Fibroblast of lung (primary cell): ENCODE measurements at regions not wholly inside any gene's neighbourhood (a gene's known extent, or its start where the extent isn't known, plus 50 kb on each side); places are given as distances from the start of the nearest gene placed in this dataset.

Experiments used
- DNase-seq, 2 donors: peaks; one replicate each; pipeline versions ENCODE4 v3.0.0 to v3.0.0-alpha.2; 2010; ENCODE audit warnings: low read depth in 2 of 2
- H2AFZ ChIP-seq: 2 replicates; pipeline ENCODE4 v1.5.1; 2012; ENCODE audit warnings: low read length, control low read depth, inconsistent platforms
- H3K27ac ChIP-seq: 2 replicates; pipeline ENCODE4 v1.5.1; 2011; ENCODE audit warnings: low read length, control low read depth; ENCODE audit not compliant: insufficient read depth
- H3K27me3 ChIP-seq: 2 replicates; pipeline ENCODE4 v1.5.1; 2011; ENCODE audit warnings: mild to moderate bottlenecking, low read length; ENCODE audit not compliant: control insufficient read depth, insufficient read depth
- H3K36me3 ChIP-seq: 2 replicates; pipeline ENCODE4 v1.5.1; 2011; ENCODE audit warnings: low read length; ENCODE audit not compliant: control insufficient read depth, insufficient read depth
- H3K4me1 ChIP-seq: 2 replicates; pipeline ENCODE4 v1.5.1; 2011; ENCODE audit warnings: low read length; ENCODE audit not compliant: control insufficient read depth, insufficient read depth; ENCODE audit errors: extremely low read depth
- H3K4me2 ChIP-seq: 2 replicates; pipeline ENCODE4 v1.5.1; 2011; ENCODE audit warnings: low read length, control low read depth; ENCODE audit not compliant: insufficient read depth; ENCODE audit errors: extremely low read depth
- H3K4me3 ChIP-seq, 4 experiments: fragments of 200-600 bp in 1 of 4; sonication (generic) in 1 of 4; replicated peaks in 1 of 4; 2 replicates each; pipeline ENCODE4 v1.5.1; 2011 to 2016; ENCODE audit warnings: low read length in 4 of 4, low read depth in 3 of 4, mild to moderate bottlenecking in 3 of 4, control low read depth in 2 of 4, inconsistent platforms in 1 of 4, mixed read lengths in 1 of 4; ENCODE audit not compliant: insufficient read depth in 1 of 4; ENCODE audit errors: control extremely low read depth in 1 of 4
- H3K79me2 ChIP-seq: 2 replicates; pipeline ENCODE4 v1.5.1; 2012; ENCODE audit warnings: mild to moderate bottlenecking, low read length, inconsistent platforms; ENCODE audit not compliant: control insufficient read depth, insufficient read depth
- H3K9ac ChIP-seq: 2 replicates; pipeline ENCODE4 v1.5.1; 2011; ENCODE audit warnings: mild to moderate bottlenecking, low read length, control low read depth; ENCODE audit not compliant: insufficient read depth
- H3K9me3 ChIP-seq: 2 replicates; pipeline ENCODE4 v1.5.1; 2012; ENCODE audit warnings: low read depth, low read length; ENCODE audit not compliant: control insufficient read depth, insufficient read depth
- H4K20me1 ChIP-seq: 2 replicates; pipeline ENCODE4 v1.5.1; 2011; ENCODE audit warnings: low read length; ENCODE audit not compliant: control insufficient read depth, insufficient read depth; ENCODE audit errors: extremely low read depth
- EZH2 ChIP-seq: IDR thresholded peaks from 2 replicates; pipeline ENCODE4 v1.5.1; 2012; ENCODE audit warnings: low read length, control low read depth, mild to moderate bottlenecking; ENCODE audit errors: missing control alignments
- TF ChIP-seq, protein P1 (sequence below), 2 donors: IDR thresholded peaks in 1 of 2; conservative IDR thresholded peaks in 1 of 2; 1 replicate in 1 of 2; 2 replicates in 1 of 2; pipeline ENCODE4 v1.5.1; 2011 to 2012; ENCODE audit warnings: low read length in 2 of 2, control low read depth in 1 of 2, inconsistent platforms in 1 of 2, low read depth in 1 of 2, mild to moderate bottlenecking in 1 of 2

GRCh38 chr9:28925157-28925556, 1351.9 kb upstream of the C9orf72 start:
- H3K79me2 ChIP-seq = no peaks in the 10 kb centered on the region
- H3K9me3 ChIP-seq = no peaks in the 10 kb centered on the region
- DNase-seq = no peak
- no peak overlapping the region for H3K27ac ChIP-seq
- TF ChIP-seq EZH2 = no peak
- TF ChIP-seq, protein P1, sequence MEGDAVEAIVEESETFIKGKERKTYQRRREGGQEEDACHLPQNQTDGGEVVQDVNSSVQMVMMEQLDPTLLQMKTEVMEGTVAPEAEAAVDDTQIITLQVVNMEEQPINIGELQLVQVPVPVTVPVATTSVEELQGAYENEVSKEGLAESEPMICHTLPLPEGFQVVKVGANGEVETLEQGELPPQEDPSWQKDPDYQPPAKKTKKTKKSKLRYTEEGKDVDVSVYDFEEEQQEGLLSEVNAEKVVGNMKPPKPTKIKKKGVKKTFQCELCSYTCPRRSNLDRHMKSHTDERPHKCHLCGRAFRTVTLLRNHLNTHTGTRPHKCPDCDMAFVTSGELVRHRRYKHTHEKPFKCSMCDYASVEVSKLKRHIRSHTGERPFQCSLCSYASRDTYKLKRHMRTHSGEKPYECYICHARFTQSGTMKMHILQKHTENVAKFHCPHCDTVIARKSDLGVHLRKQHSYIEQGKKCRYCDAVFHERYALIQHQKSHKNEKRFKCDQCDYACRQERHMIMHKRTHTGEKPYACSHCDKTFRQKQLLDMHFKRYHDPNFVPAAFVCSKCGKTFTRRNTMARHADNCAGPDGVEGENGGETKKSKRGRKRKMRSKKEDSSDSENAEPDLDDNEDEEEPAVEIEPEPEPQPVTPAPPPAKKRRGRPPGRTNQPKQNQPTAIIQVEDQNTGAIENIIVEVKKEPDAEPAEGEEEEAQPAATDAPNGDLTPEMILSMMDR (conservative IDR thresholded peaks at IDR 0.05 in 1 of 2, IDR thresholded peaks at IDR 0.05 in 1 of 2; ENCODE audit: low read depth in 1 of 2, low read length in 2 of 2) = no peak
- H3K27me3 ChIP-seq = no peaks in the 10 kb centered on the region
- H3K36me3 ChIP-seq = no peaks in the 10 kb centered on the region
- no peaks in the 10 kb centered on the region for H4K20me1 ChIP-seq
- H3K4me2 ChIP-seq = no peak overlapping the region
- H3K4me3 ChIP-seq = no peak overlapping the region
- no peak overlapping the region for H2AFZ ChIP-seq
- H3K4me1 ChIP-seq = no peaks in the 10 kb centered on the region
- H3K9ac ChIP-seq = no peak overlapping the region

DNA sequence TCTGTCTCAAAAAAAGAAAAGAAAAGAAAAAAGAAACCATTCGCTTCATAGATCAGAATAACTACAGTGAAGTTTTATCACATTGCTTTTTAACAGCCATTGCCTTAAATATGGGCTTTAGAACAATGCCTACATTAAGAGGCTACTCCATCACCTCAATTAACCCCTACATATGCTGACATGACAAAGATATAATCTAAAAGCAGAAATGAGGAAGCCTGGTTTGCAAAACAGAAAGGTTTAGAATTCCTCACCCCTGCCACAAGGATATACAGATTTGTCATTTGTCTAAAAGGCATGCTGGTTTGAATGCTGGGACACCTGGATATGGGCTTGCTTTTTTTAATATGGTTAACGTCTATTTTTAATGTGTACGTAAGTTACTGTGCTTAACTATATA, 1353.0 kb upstream of the C9orf72 start:
- Histone ChIP-seq H2AFZ (no peak overlapping the region), H3K27me3 (no peaks in the 10 kb centered on the region), H4K20me1 (no peaks in the 10 kb centered on the region), H3K27ac (no peak overlapping the region), H3K9ac (no peak overlapping the region), H3K36me3 (no peaks in the 10 kb centered on the region), H3K79me2 (no peaks in the 10 kb centered on the region), H3K9me3 (no peaks in the 10 kb centered on the region), H3K4me1 (no peaks in the 10 kb centered on the region), H3K4me2 (no peak overlapping the region), H3K4me3 (no peak overlapping the region)
- DNase-seq = no peak
- TF ChIP-seq, protein P1 (conservative IDR thresholded peaks at IDR 0.05 in 1 of 2, IDR thresholded peaks at IDR 0.05 in 1 of 2; ENCODE audit: low read depth in 1 of 2, low read length in 2 of 2) = no peak
- TF ChIP-seq EZH2 = no peak

GRCh38 chr9:28927691-28928090, 1354.4 kb upstream of the C9orf72 start:
- no peaks in the 10 kb centered on the region for H3K79me2 ChIP-seq
- H3K4me3 ChIP-seq = no peak overlapping the region
- no peaks in the 10 kb centered on the region for H3K36me3 ChIP-seq
- H3K4me2 ChIP-seq = no peak overlapping the region
- no peaks in the 10 kb centered on the region for H4K20me1 ChIP-seq
- no peak for DNase-seq
- H3K9ac ChIP-seq = no peak overlapping the region
- no peaks in the 10 kb centered on the region for H3K9me3 ChIP-seq
- no peak overlapping the region for H2AFZ ChIP-seq
- no peaks in the 10 kb centered on the region for H3K27me3 ChIP-seq
- H3K4me1 ChIP-seq = no peaks in the 10 kb centered on the region
- no peak overlapping the region for H3K27ac ChIP-seq
- TF ChIP-seq, protein P1 (conservative IDR thresholded peaks at IDR 0.05 in 1 of 2, IDR thresholded peaks at IDR 0.05 in 1 of 2; ENCODE audit: low read depth in 1 of 2, low read length in 2 of 2) = no peak
- no peak for TF ChIP-seq EZH2
